HepG2 (cell line): ENCODE measurements at regions not wholly inside any gene's neighbourhood (a gene's known extent, or its start where the extent isn't known, plus 50 kb on each side); places are given as distances from the start of the nearest gene placed in this dataset.

Experiments
- ATAC-seq: fragments of 200-7000 bp; cut with Tn5 transposase; 3 replicates; pipeline ENCODE4 v1.9.1; 2020; ENCODE audit warnings: mild to moderate bottlenecking, moderate library complexity
- BruUV-seq: library from RNA; stranded (reverse); fragments of 400-500 nt; replicated peaks from 2 replicates; lab custom pipeline; 2021; lab: Mats Ljungman, UMichigan
- CTCF ChIA-PET: fragments of 300-600 bp; formaldehyde crosslinking; extraction: SDS; loops from one replicate; lab custom pipeline; 2021; ENCODE audit warnings: low total read pairs, inconsistent platforms, low intra/inter-chr PET ratio; lab: Yijun Ruan, JAX
- POLR2A ChIA-PET: fragments of 350-600 bp; sonication (Branson Sonifier 250); formaldehyde crosslinking; loops from one replicate; lab custom pipeline; 2020; ENCODE audit warnings: antibody characterized with exemption, inconsistent platforms; lab: Yijun Ruan, JAX
- DNase-seq: peaks from one replicate; pipeline ENCODE4 v3.0.0-alpha.2; 2015; ENCODE audit warnings: low spot score
- FAIRE-seq: peaks from 3 replicates; lab custom pipeline; 2011; peaks lifted over from hg19 to GRCh38; lab: Jason Lieb, UNC
- H2AFZ ChIP-seq: one replicate; pipeline ENCODE4 v1.6.1; 2011; ENCODE audit warnings: low read length, inconsistent platforms
- H3K27ac ChIP-seq: fragments of 300-600 bp; 3 replicates; pipeline ENCODE4 v1.8.0; 2011; ENCODE audit warnings: mixed run types, mild to moderate bottlenecking, mixed read lengths, low read length, inconsistent platforms; ENCODE audit not compliant: insufficient read depth; ENCODE audit errors: extremely low read length
- H3K27me3 ChIP-seq, 2 experiments: fragments of 200-600 bp in 1 of 2; 2 replicates in 1 of 2; 3 replicates in 1 of 2; pipeline versions ENCODE4 v1.6.0 to v1.8.0; 2011; ENCODE audit warnings: low read length in 2 of 2, mild to moderate bottlenecking in 2 of 2, moderate library complexity in 2 of 2, inconsistent platforms in 1 of 2; ENCODE audit not compliant: insufficient read depth in 2 of 2, control insufficient read depth in 1 of 2
- H3K36me3 ChIP-seq, 2 experiments: fragments of 200-600 bp in 1 of 2; replicated peaks in 1 of 2; 2 replicates in 1 of 2; 3 replicates in 1 of 2; pipeline versions ENCODE4 v1.5.1 to v1.8.0; 2011; ENCODE audit warnings: low read length in 2 of 2, inconsistent platforms in 1 of 2; ENCODE audit not compliant: insufficient read depth in 2 of 2, control insufficient read depth in 1 of 2
- H3K4me1 ChIP-seq: 2 replicates; pipeline ENCODE4 v1.5.1; 2012; ENCODE audit warnings: low read length, inconsistent platforms; ENCODE audit not compliant: insufficient read depth
- H3K4me2 ChIP-seq: 2 replicates; pipeline ENCODE4 v1.6.0; 2011; ENCODE audit warnings: low read depth, low read length, inconsistent platforms
- H3K4me3 ChIP-seq, 3 experiments: fragments of 200-600 bp in 1 of 3; sonication (generic), shearing (Covaris generic) in 1 of 3; replicated peaks in 1 of 3; 2 replicates each; pipeline ENCODE4 v1.5.1; 2011 to 2016; ENCODE audit warnings: low read length in 3 of 3, inconsistent platforms in 2 of 3, low read depth in 2 of 3, mild to moderate bottlenecking in 2 of 3, control low read depth in 1 of 3, mixed read lengths in 1 of 3; ENCODE audit not compliant: insufficient read depth in 1 of 3
- H3K79me2 ChIP-seq: one replicate; pipeline ENCODE4 v1.6.1; 2011; ENCODE audit warnings: low read length, inconsistent platforms; ENCODE audit not compliant: insufficient read depth
- H3K9ac ChIP-seq: 2 replicates; pipeline ENCODE4 v1.6.0; 2011; ENCODE audit warnings: mild to moderate bottlenecking, low read depth, low read length, inconsistent platforms; ENCODE audit not compliant: insufficient read depth
- H3K9me3 ChIP-seq: 2 replicates; pipeline ENCODE4 v1.5.1; 2012; ENCODE audit warnings: mild to moderate bottlenecking, low read length
- H4K20me1 ChIP-seq: 2 replicates; pipeline ENCODE4 v1.6.0; 2011; ENCODE audit warnings: inconsistent platforms, mild to moderate bottlenecking, low read length, moderate library complexity; ENCODE audit not compliant: insufficient read depth
- EED ChIP-seq: sonication (generic); formaldehyde crosslinking; IDR thresholded peaks from 2 replicates; pipeline ENCODE4 v1.5.0; 2020; ENCODE audit warnings: mild to moderate bottlenecking, missing genetic modification reagents
- GZF1 ChIP-seq: sonication (generic); formaldehyde crosslinking; IDR thresholded peaks from 2 replicates; pipeline ENCODE4 v1.5.1; 2020; ENCODE audit warnings: mild to moderate bottlenecking, missing genetic modification reagents
- HOXA9 ChIP-seq: sonication (generic); formaldehyde crosslinking; IDR thresholded peaks from 2 replicates; pipeline ENCODE4 v1.8.1; 2022; ENCODE audit warnings: missing genetic modification reagents, mild to moderate bottlenecking, moderate library complexity, borderline replicate concordance
- NAIF1 ChIP-seq: sonication (generic); formaldehyde crosslinking; IDR thresholded peaks from 2 replicates; pipeline ENCODE4 v1.5.0; 2020; ENCODE audit warnings: mild to moderate bottlenecking, missing genetic modification reagents, borderline replicate concordance
- RELA ChIP-seq: sonication (generic); formaldehyde crosslinking; IDR thresholded peaks from 2 replicates; pipeline ENCODE4 v1.4.0; 2020; ENCODE audit warnings: missing genetic modification reagents
- TBX3 ChIP-seq: fragments of 450-650 bp; IDR thresholded peaks from 2 replicates; pipeline ENCODE4 v1.6.1; 2017; ENCODE audit warnings: antibody characterized with exemption, mild to moderate bottlenecking, inconsistent platforms, borderline replicate concordance
- THAP11 ChIP-seq: IDR thresholded peaks from 2 replicates; pipeline ENCODE4 v1.6.1; 2016; ENCODE audit warnings: missing biosample characterization, missing genetic modification reagents
- TSC22D2 ChIP-seq: sonication (generic); formaldehyde crosslinking; IDR thresholded peaks from 2 replicates; pipeline ENCODE4 v1.5.1; 2020; ENCODE audit warnings: missing genetic modification reagents, mild to moderate bottlenecking, borderline replicate concordance
- ZNF124 ChIP-seq: sonication (generic); formaldehyde crosslinking; IDR thresholded peaks from 2 replicates; pipeline ENCODE4 v1.4.0; 2020; ENCODE audit warnings: missing genetic modification reagents
- ZNF530 ChIP-seq: sonication (generic); formaldehyde crosslinking; IDR thresholded peaks from 2 replicates; pipeline ENCODE4 v1.5.0; 2020; ENCODE audit warnings: low read depth, mild to moderate bottlenecking, missing genetic modification reagents
- ZNF598 ChIP-seq: sonication (generic); formaldehyde crosslinking; IDR thresholded peaks from 2 replicates; pipeline ENCODE4 v1.5.1; 2020; ENCODE audit warnings: mild to moderate bottlenecking, missing genetic modification reagents, borderline replicate concordance
- ZNF7 ChIP-seq: IDR thresholded peaks from 2 replicates; pipeline ENCODE4 v1.6.1; 2016; ENCODE audit warnings: missing biosample characterization, missing genetic modification reagents
- WGBS: methylation state at CpG from one replicate; pipeline ENCODE4 v1.1.6; 2017; ENCODE audit warnings: low lambda C conversion rate; 5-methylcytosine and 5-hydroxymethylcytosine counted together
- in situ Hi-C: cut with HindIII; loops from 2 replicates; pipeline ENCODE4 v1.10.0; 2017; ENCODE audit warnings: low pct_unique_long_range_greater_than_20kb; ENCODE audit not compliant: extremely low pct_ligation_motif_present
- intact Hi-C: fragments of 100-400 bp; cut with micrococcal nuclease; formaldehyde crosslinking; loops from one replicate; pipeline ENCODE4 v1.10.0; 2022; ENCODE audit not compliant: unreplicated experiment
- TF ChIP-seq, protein P1 (sequence below): sonication (generic); formaldehyde crosslinking; IDR thresholded peaks from 2 replicates; pipeline ENCODE4 v1.8.1; 2023; ENCODE audit warnings: mild to moderate bottlenecking, missing genetic modification reagents
- TF ChIP-seq, protein P2 (sequence below): sonication (generic); formaldehyde crosslinking; IDR thresholded peaks from 2 replicates; pipeline ENCODE4 v1.4.0; 2020; ENCODE audit warnings: missing genetic modification reagents

- no peaks in the 10 kb centered on the region for H4K20me1 ChIP-seq
- POLR2A ChIA-PET, result no interaction called here
- in situ Hi-C loops, result no loop called here
- peaks cover 1 to 15% of the 10 kb centered on the region in 2 experiments; a peak in 4 of 5 replicates for H3K27me3 ChIP-seq
- no peak overlapping the region for H3K4me2 ChIP-seq
- no TSS peak for BruUV-seq
- no peak for ATAC-seq
- H3K9ac ChIP-seq, result no peak overlapping the region
- no peak overlapping the region for H3K27ac ChIP-seq
- H2AFZ ChIP-seq, result no peak overlapping the region
- H3K4me3 ChIP-seq, result no peak overlapping the region
- CTCF ChIA-PET, result no interaction called here
- H3K79me2 ChIP-seq, result no peaks in the 10 kb centered on the region
- no peaks in the 10 kb centered on the region for H3K9me3 ChIP-seq
- no peak for FAIRE-seq
- H3K36me3 ChIP-seq, result no peaks in the 10 kb centered on the region
- DNase-seq, result no peak
- TF ChIP-seq EED (CRISPR knock-in tag) (no peak), TSC22D2 (CRISPR knock-in tag) (no peak), TBX3 (no peak), GZF1 (CRISPR knock-in tag) (no peak), NAIF1 (CRISPR knock-in tag) (no peak), THAP11 (CRISPR knock-in tag) (no peak), ZNF530 (CRISPR knock-in tag) (no peak), HOXA9 (CRISPR knock-in tag) (no peak), ZNF124 (no peak), ZNF7 (CRISPR knock-in tag) (no peak), RELA (CRISPR knock-in tag) (no peak), ZNF598 (CRISPR knock-in tag) (no peak)
- TF ChIP-seq, protein P1, sequence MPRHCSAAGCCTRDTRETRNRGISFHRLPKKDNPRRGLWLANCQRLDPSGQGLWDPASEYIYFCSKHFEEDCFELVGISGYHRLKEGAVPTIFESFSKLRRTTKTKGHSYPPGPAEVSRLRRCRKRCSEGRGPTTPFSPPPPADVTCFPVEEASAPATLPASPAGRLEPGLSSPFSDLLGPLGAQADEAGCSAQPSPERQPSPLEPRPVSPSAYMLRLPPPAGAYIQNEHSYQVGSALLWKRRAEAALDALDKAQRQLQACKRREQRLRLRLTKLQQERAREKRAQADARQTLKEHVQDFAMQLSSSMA (CRISPR knock-in tag), result no peak
- TF ChIP-seq, protein P2, sequence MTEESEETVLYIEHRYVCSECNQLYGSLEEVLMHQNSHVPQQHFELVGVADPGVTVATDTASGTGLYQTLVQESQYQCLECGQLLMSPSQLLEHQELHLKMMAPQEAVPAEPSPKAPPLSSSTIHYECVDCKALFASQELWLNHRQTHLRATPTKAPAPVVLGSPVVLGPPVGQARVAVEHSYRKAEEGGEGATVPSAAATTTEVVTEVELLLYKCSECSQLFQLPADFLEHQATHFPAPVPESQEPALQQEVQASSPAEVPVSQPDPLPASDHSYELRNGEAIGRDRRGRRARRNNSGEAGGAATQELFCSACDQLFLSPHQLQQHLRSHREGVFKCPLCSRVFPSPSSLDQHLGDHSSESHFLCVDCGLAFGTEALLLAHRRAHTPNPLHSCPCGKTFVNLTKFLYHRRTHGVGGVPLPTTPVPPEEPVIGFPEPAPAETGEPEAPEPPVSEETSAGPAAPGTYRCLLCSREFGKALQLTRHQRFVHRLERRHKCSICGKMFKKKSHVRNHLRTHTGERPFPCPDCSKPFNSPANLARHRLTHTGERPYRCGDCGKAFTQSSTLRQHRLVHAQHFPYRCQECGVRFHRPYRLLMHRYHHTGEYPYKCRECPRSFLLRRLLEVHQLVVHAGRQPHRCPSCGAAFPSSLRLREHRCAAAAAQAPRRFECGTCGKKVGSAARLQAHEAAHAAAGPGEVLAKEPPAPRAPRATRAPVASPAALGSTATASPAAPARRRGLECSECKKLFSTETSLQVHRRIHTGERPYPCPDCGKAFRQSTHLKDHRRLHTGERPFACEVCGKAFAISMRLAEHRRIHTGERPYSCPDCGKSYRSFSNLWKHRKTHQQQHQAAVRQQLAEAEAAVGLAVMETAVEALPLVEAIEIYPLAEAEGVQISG (CRISPR knock-in tag), result no peak
- TF ChIP-seq, all 625 proteins: peak for 0
- intact Hi-C loops, result no loop called here
- 46% methylated on average over 4 of the region's 4 CpGs for WGBS
- no peaks in the 10 kb centered on the region for H3K4me1 ChIP-seq
Measured at GRCh38 chr2:134079373-134079772, 174.5 kb upstream of the MGAT5 start.
